ENCODE measurements at regions not wholly inside any gene's neighbourhood (a gene's known extent, or its start where the extent isn't known, plus 50 kb on each side); places are given as distances from the start of the nearest gene placed in this dataset.

- in situ Hi-C loops (cut with HindIII; ENCODE audit: low pct_unique_long_range_greater_than_20kb, low sequenced_read_pairs) (no loop called here), intact Hi-C loops (cut with micrococcal nuclease; ENCODE audit: unreplicated experiment) (no loop called here)
- no peaks in the 10 kb centered on the region for H3K9me3 ChIP-seq (ENCODE audit: control insufficient read depth, insufficient read depth, low read depth, low read length)
- H3K36me3 ChIP-seq (ENCODE audit: control insufficient read depth, insufficient read depth, low read length) = no peaks in the 10 kb centered on the region
- DNase-seq (ENCODE audit: low read depth, low spot score) (no peak), ATAC-seq (no peak)
- H3K27me3 ChIP-seq (ENCODE audit: control insufficient read depth, insufficient read depth, low read length) = no peaks in the 10 kb centered on the region
- no peak overlapping the region for H3K27ac ChIP-seq (ENCODE audit: low read length)
- ChIA-PET CTCF (no interaction called here), POLR2A (no interaction called here)
- BruUV-seq (replicated peaks) = no TSS peak
- no peak overlapping the region for H3K4me3 ChIP-seq (ENCODE audit: low read depth in 2 of 2, low read length in 2 of 2)
- no peaks in the 10 kb centered on the region for H3K4me1 ChIP-seq (ENCODE audit: control insufficient read depth, insufficient read depth, low read length)
- TF ChIP-seq, protein P1, sequence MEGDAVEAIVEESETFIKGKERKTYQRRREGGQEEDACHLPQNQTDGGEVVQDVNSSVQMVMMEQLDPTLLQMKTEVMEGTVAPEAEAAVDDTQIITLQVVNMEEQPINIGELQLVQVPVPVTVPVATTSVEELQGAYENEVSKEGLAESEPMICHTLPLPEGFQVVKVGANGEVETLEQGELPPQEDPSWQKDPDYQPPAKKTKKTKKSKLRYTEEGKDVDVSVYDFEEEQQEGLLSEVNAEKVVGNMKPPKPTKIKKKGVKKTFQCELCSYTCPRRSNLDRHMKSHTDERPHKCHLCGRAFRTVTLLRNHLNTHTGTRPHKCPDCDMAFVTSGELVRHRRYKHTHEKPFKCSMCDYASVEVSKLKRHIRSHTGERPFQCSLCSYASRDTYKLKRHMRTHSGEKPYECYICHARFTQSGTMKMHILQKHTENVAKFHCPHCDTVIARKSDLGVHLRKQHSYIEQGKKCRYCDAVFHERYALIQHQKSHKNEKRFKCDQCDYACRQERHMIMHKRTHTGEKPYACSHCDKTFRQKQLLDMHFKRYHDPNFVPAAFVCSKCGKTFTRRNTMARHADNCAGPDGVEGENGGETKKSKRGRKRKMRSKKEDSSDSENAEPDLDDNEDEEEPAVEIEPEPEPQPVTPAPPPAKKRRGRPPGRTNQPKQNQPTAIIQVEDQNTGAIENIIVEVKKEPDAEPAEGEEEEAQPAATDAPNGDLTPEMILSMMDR (IDR thresholded peaks at IDR 0.05) = no peak
- TF ChIP-seq TCF7L2 (IDR thresholded peaks at IDR 0.05; ENCODE audit: low read depth, low read length) (no peak), POLR2AphosphoS5 (IDR thresholded peaks at IDR 0.05; ENCODE audit: low read depth, low read length) (no peak), SIN3A (IDR thresholded peaks at IDR 0.05; ENCODE audit: borderline replicate concordance, insufficient read depth, low read depth, low read length) (no peak)
- TF ChIP-seq, protein P2, sequence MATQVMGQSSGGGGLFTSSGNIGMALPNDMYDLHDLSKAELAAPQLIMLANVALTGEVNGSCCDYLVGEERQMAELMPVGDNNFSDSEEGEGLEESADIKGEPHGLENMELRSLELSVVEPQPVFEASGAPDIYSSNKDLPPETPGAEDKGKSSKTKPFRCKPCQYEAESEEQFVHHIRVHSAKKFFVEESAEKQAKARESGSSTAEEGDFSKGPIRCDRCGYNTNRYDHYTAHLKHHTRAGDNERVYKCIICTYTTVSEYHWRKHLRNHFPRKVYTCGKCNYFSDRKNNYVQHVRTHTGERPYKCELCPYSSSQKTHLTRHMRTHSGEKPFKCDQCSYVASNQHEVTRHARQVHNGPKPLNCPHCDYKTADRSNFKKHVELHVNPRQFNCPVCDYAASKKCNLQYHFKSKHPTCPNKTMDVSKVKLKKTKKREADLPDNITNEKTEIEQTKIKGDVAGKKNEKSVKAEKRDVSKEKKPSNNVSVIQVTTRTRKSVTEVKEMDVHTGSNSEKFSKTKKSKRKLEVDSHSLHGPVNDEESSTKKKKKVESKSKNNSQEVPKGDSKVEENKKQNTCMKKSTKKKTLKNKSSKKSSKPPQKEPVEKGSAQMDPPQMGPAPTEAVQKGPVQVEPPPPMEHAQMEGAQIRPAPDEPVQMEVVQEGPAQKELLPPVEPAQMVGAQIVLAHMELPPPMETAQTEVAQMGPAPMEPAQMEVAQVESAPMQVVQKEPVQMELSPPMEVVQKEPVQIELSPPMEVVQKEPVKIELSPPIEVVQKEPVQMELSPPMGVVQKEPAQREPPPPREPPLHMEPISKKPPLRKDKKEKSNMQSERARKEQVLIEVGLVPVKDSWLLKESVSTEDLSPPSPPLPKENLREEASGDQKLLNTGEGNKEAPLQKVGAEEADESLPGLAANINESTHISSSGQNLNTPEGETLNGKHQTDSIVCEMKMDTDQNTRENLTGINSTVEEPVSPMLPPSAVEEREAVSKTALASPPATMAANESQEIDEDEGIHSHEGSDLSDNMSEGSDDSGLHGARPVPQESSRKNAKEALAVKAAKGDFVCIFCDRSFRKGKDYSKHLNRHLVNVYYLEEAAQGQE (IDR thresholded peaks at IDR 0.05; ENCODE audit: insufficient read depth in 1 of 2, low read depth in 2 of 2, low read length in 1 of 2) = no peak
These were observed 450.1 kb downstream of the GJA1 start for GRCh38 chr6:121885399-121886152.

DNA sequence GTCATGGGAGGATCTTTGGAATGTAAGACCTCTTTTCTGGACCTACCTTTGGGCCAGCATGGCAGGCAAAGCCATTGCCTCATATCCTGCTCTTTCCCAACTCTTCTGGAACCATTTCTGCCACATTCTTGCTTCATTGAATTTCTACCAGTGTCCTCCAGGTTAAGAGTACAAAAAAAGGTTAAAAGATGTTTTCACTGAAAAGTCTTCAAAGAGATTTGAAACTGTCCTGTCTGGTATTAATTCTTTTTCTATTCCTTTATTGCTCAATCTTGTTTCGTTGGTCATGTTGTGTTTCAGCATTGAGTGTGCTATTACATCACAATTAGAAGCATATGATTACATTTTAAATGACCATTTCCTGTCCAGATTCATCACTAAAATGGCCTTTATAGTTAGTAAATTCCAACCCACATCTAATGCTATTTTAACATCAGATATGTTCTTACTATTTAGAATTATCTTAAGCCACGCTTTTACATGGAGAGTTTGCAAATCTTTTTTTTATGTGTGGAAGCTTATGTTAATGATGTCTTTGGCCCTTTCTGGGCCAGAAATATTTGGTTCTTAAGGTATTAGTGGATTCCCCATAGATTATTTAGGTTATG lies 450.9 kb downstream of the GJA1 start:
- ATAC-seq = no peak
- Histone ChIP-seq H3K36me3 (ENCODE audit: control insufficient read depth, insufficient read depth, low read length) (no peaks in the 10 kb centered on the region), H3K27ac (ENCODE audit: low read length) (no peak overlapping the region), H3K4me1 (ENCODE audit: control insufficient read depth, insufficient read depth, low read length) (no peaks in the 10 kb centered on the region), H3K9me3 (ENCODE audit: control insufficient read depth, insufficient read depth, low read depth, low read length) (no peaks in the 10 kb centered on the region), H3K27me3 (ENCODE audit: control insufficient read depth, insufficient read depth, low read length) (no peaks in the 10 kb centered on the region), H3K4me3 (ENCODE audit: low read depth in 2 of 2, low read length in 2 of 2) (no peak overlapping the region)
- ChIA-PET CTCF (no interaction called here), POLR2A (no interaction called here)
- DNase-seq (ENCODE audit: low read depth, low spot score) = no peak
- TF ChIP-seq, protein P1 (IDR thresholded peaks at IDR 0.05) = no peak
- TF ChIP-seq POLR2AphosphoS5 (IDR thresholded peaks at IDR 0.05; ENCODE audit: low read depth, low read length) (no peak), TCF7L2 (IDR thresholded peaks at IDR 0.05; ENCODE audit: low read depth, low read length) (no peak), SIN3A (IDR thresholded peaks at IDR 0.05; ENCODE audit: borderline replicate concordance, insufficient read depth, low read depth, low read length) (no peak)
- TF ChIP-seq, protein P2 (IDR thresholded peaks at IDR 0.05; ENCODE audit: insufficient read depth in 1 of 2, low read depth in 2 of 2, low read length in 1 of 2) = no peak
- no TSS peak for BruUV-seq (replicated peaks)
- in situ Hi-C loops (cut with HindIII; ENCODE audit: low pct_unique_long_range_greater_than_20kb, low sequenced_read_pairs) = no loop called here
- intact Hi-C loops (cut with micrococcal nuclease; ENCODE audit: unreplicated experiment) = no loop called here

All from Panc1 (cell line).